ENCODE measurements at regions not wholly inside any gene's neighbourhood (a gene's known extent, or its start where the extent isn't known, plus 50 kb on each side); places are given as distances from the start of the nearest gene placed in this dataset.

- TF ChIP-seq CHD7 (IDR thresholded peaks at IDR 0.05; ENCODE audit: insufficient replicate concordance, low read length), result no peak
- TF ChIP-seq EGR1 (IDR thresholded peaks at IDR 0.05; ENCODE audit: borderline replicate concordance, low read depth, low read length), result no peak
Observed at GRCh38 chr16:19945934-19946333, 61.3 kb upstream of the GPRC5B start (continued).

All from H1 (cell line).